ENCODE measurements at regions not wholly inside any gene's neighbourhood (a gene's known extent, or its start where the extent isn't known, plus 50 kb on each side); places are given as distances from the start of the nearest gene placed in this dataset.

- TF ChIP-seq CTCF (IDR thresholded peaks at IDR 0.05; ENCODE audit: low read depth, low read length): no peak
- TF ChIP-seq, protein P1, sequence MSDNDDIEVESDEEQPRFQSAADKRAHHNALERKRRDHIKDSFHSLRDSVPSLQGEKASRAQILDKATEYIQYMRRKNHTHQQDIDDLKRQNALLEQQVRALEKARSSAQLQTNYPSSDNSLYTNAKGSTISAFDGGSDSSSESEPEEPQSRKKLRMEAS (IDR thresholded peaks at IDR 0.05; ENCODE audit: low read depth, low read length): no peak
- TF ChIP-seq POLR2A (IDR thresholded peaks at IDR 0.05; ENCODE audit: extremely low read depth, insufficient read length): no peak
Observed at GRCh38 chr5:166571668-166572067, 1719.8 kb upstream of the WWC1 start.

Measured in NB4 (cell line).